ENCODE measurements at regions not wholly inside any gene's neighbourhood (a gene's known extent, or its start where the extent isn't known, plus 50 kb on each side); places are given as distances from the start of the nearest gene placed in this dataset.

- Histone ChIP-seq H3K27me3 (ENCODE audit: control insufficient read depth in 2 of 2, insufficient read depth in 2 of 2, low read length in 2 of 2) (no peaks in the 10 kb centered on the region), H3K36me3 (ENCODE audit: control insufficient read depth in 2 of 2, extremely low read depth in 1 of 2, insufficient read depth in 2 of 2, low read length in 2 of 2) (no peaks in the 10 kb centered on the region), H3K27ac (ENCODE audit: insufficient read depth, low read depth, low read length) (peak overlapping the region; percentile 97), H3K9ac (replicated peaks; ENCODE audit: extremely low read depth, insufficient read depth, low read length) (peak overlapping the region; percentile 79), H4K20me1 (replicated peaks; ENCODE audit: control insufficient read depth, extremely low read depth, insufficient read depth, low read length) (no peaks in the 10 kb centered on the region), H3K79me2 (ENCODE audit: control insufficient read depth, insufficient read depth, low read length) (no peaks in the 10 kb centered on the region), H3K9me1 (replicated peaks; ENCODE audit: control insufficient read depth, extremely low read depth, insufficient read depth, low read length) (no peaks in the 10 kb centered on the region), H2AFZ (ENCODE audit: low read depth, low read length) (no peak overlapping the region), H3K4me1 (ENCODE audit: control insufficient read depth, extremely low read depth, insufficient read depth, low read length) (peaks cover 39% of the 10 kb centered on the region), H3K9me3 (replicated peaks; ENCODE audit: control insufficient read depth, insufficient read depth, low read length) (no peaks in the 10 kb centered on the region), H3K4me3 (replicated peaks in 1 of 3; ENCODE audit: insufficient read depth in 1 of 3, low read depth in 1 of 3, low read length in 3 of 3) (no peak overlapping the region), H3K4me2 (ENCODE audit: insufficient read depth, low read length) (peak overlapping the region; percentile 34)
- FAIRE-seq (no peak), DNase-seq (ENCODE audit: low read depth, low spot score) (peak; percentile 60)
- BruUV-seq (replicated peaks) = no TSS peak
- ChIA-PET CTCF (interaction anchor here (0.9 to 3.2 kb wide), 6 partner anchors 21 to 131 kb away, joined by 3 to 42 read pairs (median 20); partner anchors contain the start of gene PICALM), POLR2A (interaction anchor here (0.7 to 2.5 kb wide), 3 partner anchors 21 to 57 kb away, joined by 3 to 8 read pairs (median 4); no protein-coding TSS in a partner anchor)
- no peak for TF ChIP-seq MYC (IDR thresholded peaks at IDR 0.05; ENCODE audit: low read depth, low read length)
- peak; percentile 86 for TF ChIP-seq GATA2 (IDR thresholded peaks at IDR 0.05; ENCODE audit: insufficient read depth, insufficient read length, low read depth, low read length)
- intact Hi-C loops (cut with micrococcal nuclease) (loop anchor here (5.0 kb wide), 1 partner anchor 436 kb away; no protein-coding TSS in a partner anchor), dilution Hi-C loops (cut with MboI; ENCODE audit: extremely low pct_ligation_motif_present, low sequenced_read_pairs) (no loop called here)
Measured at GRCh38 chr11:86172894-86173293, 71.7 kb upstream of the EED start.

GRCh38 chr11:86171627-86172026 is 72.9 kb upstream of the EED start:
- DNase-seq (ENCODE audit: low read depth, low spot score) = no peak
- FAIRE-seq = no peak
- H3K36me3 ChIP-seq (ENCODE audit: control insufficient read depth in 2 of 2, extremely low read depth in 1 of 2, insufficient read depth in 2 of 2, low read length in 2 of 2) = no peaks in the 10 kb centered on the region
- no peak overlapping the region for H3K27ac ChIP-seq (ENCODE audit: insufficient read depth, low read depth, low read length)
- no peaks in the 10 kb centered on the region for H3K9me3 ChIP-seq (replicated peaks; ENCODE audit: control insufficient read depth, insufficient read depth, low read length)
- CTCF ChIA-PET = interaction anchor here (1.1 kb wide), 1 partner anchor 10 kb away, joined by 3 read pairs; no protein-coding TSS in a partner anchor
- H4K20me1 ChIP-seq (replicated peaks; ENCODE audit: control insufficient read depth, extremely low read depth, insufficient read depth, low read length) = no peaks in the 10 kb centered on the region
- intact Hi-C loops (cut with micrococcal nuclease) (loop anchor here (5.0 kb wide), 1 partner anchor 434 kb away; no protein-coding TSS in a partner anchor), dilution Hi-C loops (cut with MboI; ENCODE audit: extremely low pct_ligation_motif_present, low sequenced_read_pairs) (no loop called here)
- H3K9ac ChIP-seq (replicated peaks; ENCODE audit: extremely low read depth, insufficient read depth, low read length) = no peak overlapping the region
- no peaks in the 10 kb centered on the region for H3K27me3 ChIP-seq (ENCODE audit: control insufficient read depth in 2 of 2, insufficient read depth in 2 of 2, low read length in 2 of 2)
- no peak overlapping the region for H2AFZ ChIP-seq (ENCODE audit: low read depth, low read length)
- peaks cover 41% of the 10 kb centered on the region for H3K4me1 ChIP-seq (ENCODE audit: control insufficient read depth, extremely low read depth, insufficient read depth, low read length)
- no peak for TF ChIP-seq POLR2A (IDR thresholded peaks at IDR 0.05; ENCODE audit: low read depth, low read length)
- no peak for TF ChIP-seq FOS (IDR thresholded peaks at IDR 0.05; ENCODE audit: borderline replicate concordance, insufficient read depth, low read length)
- TF ChIP-seq MAX (IDR thresholded peaks at IDR 0.05; ENCODE audit: insufficient read depth, insufficient read length) = no peak
- TF ChIP-seq GATA2 (IDR thresholded peaks at IDR 0.05; ENCODE audit: insufficient read depth, insufficient read length, low read depth, low read length) = no peak
- no peak for TF ChIP-seq CTCF (IDR thresholded peaks at IDR 0.05; ENCODE audit: extremely low read depth in 1 of 2, insufficient read depth in 1 of 2, low read depth in 1 of 2, low read length in 2 of 2)
- TF ChIP-seq EZH2 (IDR thresholded peaks at IDR 0.05; ENCODE audit: borderline replicate concordance, low read depth, low read length, severe bottlenecking) = no peak
- no peak for TF ChIP-seq MYC (IDR thresholded peaks at IDR 0.05; ENCODE audit: low read depth, low read length)
- TF ChIP-seq JUN (IDR thresholded peaks at IDR 0.05; ENCODE audit: borderline replicate concordance, insufficient read depth, insufficient read length, low read depth) = no peak
- no peak for TF ChIP-seq POLR2AphosphoS5 (IDR thresholded peaks at IDR 0.05; ENCODE audit: insufficient read depth, low read depth, low read length)
- no peaks in the 10 kb centered on the region for H3K9me1 ChIP-seq (replicated peaks; ENCODE audit: control insufficient read depth, extremely low read depth, insufficient read depth, low read length)
- BruUV-seq (replicated peaks) = no TSS peak
- H3K4me2 ChIP-seq (ENCODE audit: insufficient read depth, low read length) = no peak overlapping the region
- no peak overlapping the region for H3K4me3 ChIP-seq (replicated peaks in 1 of 3; ENCODE audit: insufficient read depth in 1 of 3, low read depth in 1 of 3, low read length in 3 of 3)
- H3K79me2 ChIP-seq (ENCODE audit: control insufficient read depth, insufficient read depth, low read length) = no peaks in the 10 kb centered on the region
- POLR2A ChIA-PET = no interaction called here

All from endothelial cell of umbilical vein (primary cell).